GM10266 (cell line): ENCODE measurements at regions not wholly inside any gene's neighbourhood (a gene's known extent, or its start where the extent isn't known, plus 50 kb on each side); places are given as distances from the start of the nearest gene placed in this dataset.

Source experiments
- DNase-seq: peaks from one replicate; pipeline ENCODE4 v3.0.0; 2012; ENCODE audit errors: extremely low spot score
- CTCF ChIP-seq: IDR thresholded peaks from 2 replicates; pipeline ENCODE4 v1.5.1; 2012; ENCODE audit warnings: mild to moderate bottlenecking, low read depth; ENCODE audit not compliant: control insufficient read depth, insufficient read depth; ENCODE audit errors: missing control alignments

- TF ChIP-seq CTCF: no peak
- DNase-seq: no peak
These were observed 224.4 kb upstream of the GALNT17 start for GRCh38 chr7:70907259-70908247.

- no peak for TF ChIP-seq CTCF
- no peak for DNase-seq
These were observed 218.0 kb upstream of the GALNT17 start for GRCh38 chr7:70913924-70914323.

- DNase-seq: no peak
- no peak for TF ChIP-seq CTCF
These were observed 216.9 kb upstream of the GALNT17 start for GRCh38 chr7:70915067-70915466.

- DNase-seq: no peak
- TF ChIP-seq CTCF: no peak
These were observed 212.4 kb upstream of the GALNT17 start for GRCh38 chr7:70919481-70920073.

GRCh38 chr7:70920876-70921275 is 211.1 kb upstream of the GALNT17 start:
- no peak for DNase-seq
- no peak for TF ChIP-seq CTCF

GRCh38 chr7:70923181-70923845 is 208.6 kb upstream of the GALNT17 start:
- no peak for DNase-seq
- TF ChIP-seq CTCF: no peak
